ENCODE measurements at regions not wholly inside any gene's neighbourhood (a gene's known extent, or its start where the extent isn't known, plus 50 kb on each side); places are given as distances from the start of the nearest gene placed in this dataset.

DNA sequence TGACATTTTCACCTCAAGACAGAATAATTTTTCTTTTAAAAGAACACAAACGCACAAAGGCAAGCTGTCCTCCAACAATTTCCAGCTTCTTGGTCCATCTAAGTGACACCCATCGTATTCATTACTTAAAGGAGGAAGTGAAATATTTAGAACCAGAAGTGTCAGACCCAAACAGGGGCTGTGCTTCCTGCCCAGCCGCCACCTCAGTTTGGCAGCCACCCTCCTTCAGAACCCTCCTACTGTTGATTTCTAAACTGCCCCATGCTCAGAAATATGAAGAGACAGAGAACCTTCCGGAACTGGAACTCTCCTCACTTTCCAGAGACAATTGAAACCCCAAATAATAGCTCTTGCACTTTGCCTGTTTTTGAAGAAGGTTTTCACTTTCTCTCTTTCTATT lies 734.8 kb upstream of the SALL3 start:
- TF ChIP-seq, protein P1, sequence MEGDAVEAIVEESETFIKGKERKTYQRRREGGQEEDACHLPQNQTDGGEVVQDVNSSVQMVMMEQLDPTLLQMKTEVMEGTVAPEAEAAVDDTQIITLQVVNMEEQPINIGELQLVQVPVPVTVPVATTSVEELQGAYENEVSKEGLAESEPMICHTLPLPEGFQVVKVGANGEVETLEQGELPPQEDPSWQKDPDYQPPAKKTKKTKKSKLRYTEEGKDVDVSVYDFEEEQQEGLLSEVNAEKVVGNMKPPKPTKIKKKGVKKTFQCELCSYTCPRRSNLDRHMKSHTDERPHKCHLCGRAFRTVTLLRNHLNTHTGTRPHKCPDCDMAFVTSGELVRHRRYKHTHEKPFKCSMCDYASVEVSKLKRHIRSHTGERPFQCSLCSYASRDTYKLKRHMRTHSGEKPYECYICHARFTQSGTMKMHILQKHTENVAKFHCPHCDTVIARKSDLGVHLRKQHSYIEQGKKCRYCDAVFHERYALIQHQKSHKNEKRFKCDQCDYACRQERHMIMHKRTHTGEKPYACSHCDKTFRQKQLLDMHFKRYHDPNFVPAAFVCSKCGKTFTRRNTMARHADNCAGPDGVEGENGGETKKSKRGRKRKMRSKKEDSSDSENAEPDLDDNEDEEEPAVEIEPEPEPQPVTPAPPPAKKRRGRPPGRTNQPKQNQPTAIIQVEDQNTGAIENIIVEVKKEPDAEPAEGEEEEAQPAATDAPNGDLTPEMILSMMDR (IDR thresholded peaks at IDR 0.05), result no peak
- no peak for TF ChIP-seq POLR2A (IDR thresholded peaks at IDR 0.05)
